B cell (primary cell): ENCODE measurements at regions not wholly inside any gene's neighbourhood (a gene's known extent, or its start where the extent isn't known, plus 50 kb on each side); places are given as distances from the start of the nearest gene placed in this dataset.

Experiments
- ATAC-seq: fragments of 200-7000 bp; cut with Tn5 transposase; one replicate; pipeline ENCODE4 v1.10.0; 2021; ENCODE audit warnings: low read depth, mild to moderate bottlenecking, moderate number of reproducible peaks, moderate library complexity
- CTCF ChIA-PET: fragments of 350-600 bp; sonication (Branson Sonifier 250); formaldehyde crosslinking; loops from one replicate; lab custom pipeline; 2021; ENCODE audit warnings: antibody characterized with exemption, inconsistent platforms; lab: Charles Lee
- POLR2A ChIA-PET: fragments of 350-600 bp; sonication (Branson Sonifier 250); formaldehyde crosslinking; loops from one replicate; lab custom pipeline; 2021; ENCODE audit warnings: antibody characterized with exemption; lab: Charles Lee
- DNase-seq: peaks from one replicate; pipeline ENCODE4 v3.0.0; 2013
- H2AFZ ChIP-seq: 2 replicates; pipeline ENCODE4 v1.6.1; 2012; ENCODE audit warnings: mild to moderate bottlenecking, low read depth, low read length; ENCODE audit not compliant: insufficient read depth, poor library complexity, severe bottlenecking
- H3K27ac ChIP-seq, 2 donors: 1 replicate in 1 of 2; 2 replicates in 1 of 2; pipeline ENCODE4 v1.5.1; 2012 to 2013; ENCODE audit warnings: low read length in 2 of 2, mild to moderate bottlenecking in 2 of 2, moderate library complexity in 1 of 2
- H3K27me3 ChIP-seq, 4 experiments: fragments of 200-600 bp in 1 of 4; sonication (generic) in 1 of 4; replicated peaks in 1 of 4; 1 replicate in 2 of 4; 2 replicates in 2 of 4; pipeline versions ENCODE4 v1.6.1 to v1.7.0; 2013 to 2016; ENCODE audit warnings: low read length in 3 of 4, mild to moderate bottlenecking in 2 of 4, mixed read lengths in 1 of 4, moderate library complexity in 1 of 4; ENCODE audit not compliant: insufficient read depth in 4 of 4, control insufficient read depth in 3 of 4; ENCODE audit errors: control extremely low read depth in 1 of 4
- H3K36me3 ChIP-seq, 2 experiments: replicated peaks in 1 of 2; 1 replicate in 1 of 2; 2 replicates in 1 of 2; pipeline versions ENCODE4 v1.6.1 to v1.7.1; 2013; ENCODE audit warnings: low read length in 1 of 2; ENCODE audit not compliant: insufficient read depth in 2 of 2, control insufficient read depth in 1 of 2; ENCODE audit errors: control extremely low read depth in 1 of 2, extremely low read depth in 1 of 2
- H3K4me1 ChIP-seq, 2 donors: fragments of 200-600 bp in 1 of 2; sonication (generic) in 1 of 2; 1 replicate in 1 of 2; 2 replicates in 1 of 2; pipeline versions ENCODE4 v1.5.1 to v1.6.1; 2013 to 2017; ENCODE audit warnings: low read length in 2 of 2; ENCODE audit not compliant: control insufficient read depth in 2 of 2, insufficient read depth in 2 of 2
- H3K4me2 ChIP-seq: replicated peaks from 2 replicates; pipeline ENCODE3; 2012; ENCODE audit warnings: mild to moderate bottlenecking, low read depth, low read length; ENCODE audit not compliant: poor library complexity, severe bottlenecking
- H3K4me3 ChIP-seq, 5 experiments: fragments of 200-600 bp in 1 of 5; sonication (generic) in 1 of 5; 1 replicate in 3 of 5; 2 replicates in 2 of 5; pipeline versions ENCODE4 v1.5.1 to v1.7.0; 2011 to 2016; ENCODE audit warnings: low read length in 4 of 5, mild to moderate bottlenecking in 4 of 5, low read depth in 2 of 5, control low read depth in 1 of 5, moderate library complexity in 1 of 5; ENCODE audit not compliant: insufficient read depth in 1 of 5; ENCODE audit errors: control extremely low read depth in 1 of 5, extremely low read depth in 1 of 5
- H3K79me2 ChIP-seq: fragments of 200-600 bp; sonication (generic); one replicate; pipeline ENCODE4 v1.6.0; 2016; ENCODE audit warnings: low read length; ENCODE audit not compliant: control insufficient read depth, insufficient read depth
- H3K9ac ChIP-seq: fragments of 200-600 bp; sonication (generic); 2 replicates; pipeline ENCODE4 v1.6.1; 2017; ENCODE audit warnings: mild to moderate bottlenecking, low read length, moderate library complexity
- H3K9me3 ChIP-seq, 3 donors: one replicate each; pipeline versions ENCODE4 v1.6.1 to v1.7.1; 2013; ENCODE audit warnings: low read length in 2 of 3; ENCODE audit not compliant: control insufficient read depth in 2 of 3, insufficient read depth in 1 of 3; ENCODE audit errors: control extremely low read depth in 1 of 3
- H4K20me1 ChIP-seq: 2 replicates; pipeline ENCODE4 v1.6.0; 2012; ENCODE audit warnings: mild to moderate bottlenecking, low read length; ENCODE audit not compliant: insufficient read depth, control insufficient read depth, poor library complexity, severe bottlenecking
- H3K27ac Mint-ChIP-seq: one replicate; pipeline ENCODE4 v1.8.0; 2021; ENCODE audit warnings: mixed read lengths
- H3K27me3 Mint-ChIP-seq: one replicate; pipeline ENCODE4 v1.8.0; 2021; ENCODE audit warnings: mixed read lengths
- H3K4me1 Mint-ChIP-seq: one replicate; pipeline ENCODE4 v1.8.0; 2021; ENCODE audit warnings: mixed read lengths
- H3K4me3 Mint-ChIP-seq: one replicate; pipeline ENCODE4 v1.8.0; 2021; ENCODE audit warnings: mixed read lengths
- H3K9me3 Mint-ChIP-seq: one replicate; pipeline ENCODE4 v1.8.0; 2022; ENCODE audit warnings: mixed read lengths; ENCODE audit not compliant: insufficient read depth
- EZH2 ChIP-seq: IDR thresholded peaks from 2 replicates; pipeline ENCODE4 v1.6.1; 2012; ENCODE audit warnings: borderline replicate concordance, low read depth, mild to moderate bottlenecking, moderate library complexity, low read length; ENCODE audit not compliant: insufficient read depth, poor library complexity, severe bottlenecking
- WGBS: methylation state at CpG from one replicate; pipeline ENCODE4 v1.1.5; 2013; ENCODE audit warnings: missing lambda C conversion rate; ENCODE audit not compliant: insufficient coverage; 5-methylcytosine and 5-hydroxymethylcytosine counted together
- intact Hi-C: fragments of 100-400 bp; cut with micrococcal nuclease; formaldehyde crosslinking; loops from one replicate; pipeline ENCODE4 v1.10.0; 2022
- TF ChIP-seq, protein P1 (sequence below): fragments of 200-600 bp; IDR thresholded peaks from one replicate; pipeline ENCODE4 v1.8.0; 2022; ENCODE audit warnings: antibody characterized with exemption, mild to moderate bottlenecking

DNA sequence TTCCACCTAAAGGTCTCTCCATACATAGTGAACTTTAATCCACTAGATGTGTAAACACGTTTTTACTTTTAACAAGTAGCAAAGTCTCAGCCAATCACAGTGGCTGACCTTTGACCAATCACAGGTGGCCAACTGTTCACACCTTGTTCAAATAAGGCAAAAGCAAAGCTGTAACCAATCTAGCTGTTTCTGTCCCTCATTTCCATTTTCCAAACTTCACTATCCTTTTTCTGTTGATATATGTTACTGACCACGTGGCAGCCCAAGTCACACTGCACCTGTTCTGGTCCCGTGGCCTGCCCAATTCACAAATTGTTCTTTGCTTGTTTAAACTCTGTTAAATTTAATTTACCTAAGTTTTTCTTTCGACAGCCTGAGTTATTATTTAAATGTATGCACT lies 393.5 kb upstream of the NETO1 start:
- TF ChIP-seq, protein P1, sequence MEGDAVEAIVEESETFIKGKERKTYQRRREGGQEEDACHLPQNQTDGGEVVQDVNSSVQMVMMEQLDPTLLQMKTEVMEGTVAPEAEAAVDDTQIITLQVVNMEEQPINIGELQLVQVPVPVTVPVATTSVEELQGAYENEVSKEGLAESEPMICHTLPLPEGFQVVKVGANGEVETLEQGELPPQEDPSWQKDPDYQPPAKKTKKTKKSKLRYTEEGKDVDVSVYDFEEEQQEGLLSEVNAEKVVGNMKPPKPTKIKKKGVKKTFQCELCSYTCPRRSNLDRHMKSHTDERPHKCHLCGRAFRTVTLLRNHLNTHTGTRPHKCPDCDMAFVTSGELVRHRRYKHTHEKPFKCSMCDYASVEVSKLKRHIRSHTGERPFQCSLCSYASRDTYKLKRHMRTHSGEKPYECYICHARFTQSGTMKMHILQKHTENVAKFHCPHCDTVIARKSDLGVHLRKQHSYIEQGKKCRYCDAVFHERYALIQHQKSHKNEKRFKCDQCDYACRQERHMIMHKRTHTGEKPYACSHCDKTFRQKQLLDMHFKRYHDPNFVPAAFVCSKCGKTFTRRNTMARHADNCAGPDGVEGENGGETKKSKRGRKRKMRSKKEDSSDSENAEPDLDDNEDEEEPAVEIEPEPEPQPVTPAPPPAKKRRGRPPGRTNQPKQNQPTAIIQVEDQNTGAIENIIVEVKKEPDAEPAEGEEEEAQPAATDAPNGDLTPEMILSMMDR = no peak
- no peak for TF ChIP-seq EZH2
- Mint-ChIP-seq H3K9me3 (no peaks in the 10 kb centered on the region), H3K4me3 (no peak overlapping the region), H3K27me3 (no peaks in the 10 kb centered on the region), H3K4me1 (no peaks in the 10 kb centered on the region), H3K27ac (no peak overlapping the region)
- Histone ChIP-seq H3K27me3 (no peaks in the 10 kb centered on the region), H3K9me3 (no peaks in the 10 kb centered on the region), H3K4me3 (no peak overlapping the region), H3K4me1 (no peaks in the 10 kb centered on the region), H3K79me2 (no peaks in the 10 kb centered on the region), H3K36me3 (no peaks in the 10 kb centered on the region), H3K4me2 (no peak overlapping the region), H2AFZ (no peak overlapping the region), H3K27ac (no peak overlapping the region), H4K20me1 (no peaks in the 10 kb centered on the region), H3K9ac (no peak overlapping the region)
- CTCF ChIA-PET = no interaction called here
- intact Hi-C loops = no loop called here
- no peak for ATAC-seq
- POLR2A ChIA-PET = no interaction called here
- WGBS = 80% methylated on average over 1 of the region's 4 CpGs
- no peak for DNase-seq

DNA sequence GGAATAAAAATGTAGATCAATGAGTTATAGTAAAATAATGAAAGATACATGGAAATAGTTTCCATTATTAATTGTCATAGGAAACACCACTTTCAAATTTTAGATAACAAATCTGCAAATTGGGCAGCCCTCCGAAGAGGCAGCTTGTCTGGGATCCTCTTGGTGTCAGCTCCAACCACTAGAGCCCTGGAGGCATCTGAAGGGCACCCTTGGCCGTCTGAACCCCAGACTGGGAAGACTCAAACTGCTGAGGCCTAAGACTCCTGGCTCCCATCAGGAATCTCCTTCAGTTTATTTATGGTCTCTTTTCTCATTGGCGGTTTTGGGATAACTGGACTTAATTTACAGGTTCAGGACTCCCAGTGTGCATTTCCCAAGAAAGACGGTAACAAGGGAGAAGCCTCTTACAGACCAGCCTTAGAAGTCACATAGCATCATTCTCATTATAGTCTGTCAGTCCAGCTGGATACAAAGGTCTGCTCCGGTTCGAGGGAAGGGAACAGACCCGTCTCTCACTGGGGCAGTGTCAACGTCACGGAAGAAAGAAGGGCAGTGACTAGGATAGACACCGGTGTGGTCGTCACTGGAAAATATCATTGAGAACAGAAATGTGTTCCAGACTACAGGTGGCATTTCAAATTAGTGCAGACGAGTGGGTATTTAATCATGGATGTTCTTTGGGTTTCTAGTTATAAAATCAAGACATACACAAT lies 390.7 kb upstream of the NETO1 start:
- H3K79me2 ChIP-seq = no peaks in the 10 kb centered on the region
- H3K27ac Mint-ChIP-seq = no peak overlapping the region
- no peaks in the 10 kb centered on the region for H3K9me3 Mint-ChIP-seq
- ATAC-seq (no peak), DNase-seq (no peak)
- H2AFZ ChIP-seq = no peak overlapping the region
- intact Hi-C loops = no loop called here
- H4K20me1 ChIP-seq = no peaks in the 10 kb centered on the region
- no peak overlapping the region for H3K9ac ChIP-seq
- no peaks in the 10 kb centered on the region for H3K9me3 ChIP-seq
- CTCF ChIA-PET = no interaction called here
- 96% methylated on average over 10 of the region's 12 CpGs for WGBS
- no peaks in the 10 kb centered on the region for H3K4me1 Mint-ChIP-seq
- no peaks in the 10 kb centered on the region for H3K36me3 ChIP-seq
- no peaks in the 10 kb centered on the region for H3K4me1 ChIP-seq
- H3K4me3 ChIP-seq = no peak overlapping the region
- H3K27me3 Mint-ChIP-seq = no peaks in the 10 kb centered on the region
- POLR2A ChIA-PET = no interaction called here
- no peak for TF ChIP-seq EZH2
- TF ChIP-seq, protein P1 = no peak
- H3K27me3 ChIP-seq = no peaks in the 10 kb centered on the region
- H3K4me2 ChIP-seq = no peak overlapping the region
- H3K27ac ChIP-seq = no peak overlapping the region
- no peak overlapping the region for H3K4me3 Mint-ChIP-seq
